ENCODE measurements at regions not wholly inside any gene's neighbourhood (a gene's known extent, or its start where the extent isn't known, plus 50 kb on each side); places are given as distances from the start of the nearest gene placed in this dataset.

GRCh38 chr1:104291156-104291555, 541.5 kb downstream of the AMY1C start:
- TF ChIP-seq CTCF (IDR thresholded peaks at IDR 0.05): no peak
- no peak for TF ChIP-seq EZH2phosphoT487 (IDR thresholded peaks at IDR 0.05)
